ENCODE measurements at regions not wholly inside any gene's neighbourhood (a gene's known extent, or its start where the extent isn't known, plus 50 kb on each side); places are given as distances from the start of the nearest gene placed in this dataset.
"Not testable (repeated sequence)": the region's sequence is repeated elsewhere in the genome, so short reads cannot be mapped to it uniquely, and the experiment has no call there.

- TF ChIP-seq CTCF (IDR thresholded peaks at IDR 0.05) = no peak
- DNase-seq (no peak), ATAC-seq (no peak)
- Histone ChIP-seq H3K27ac (no peak overlapping the region), H3K9me3 (no peaks in the 10 kb centered on the region), H3K4me1 (peaks cover 0 to 6% (median 0%) of the 10 kb centered on the region in 9 donors), H3K27me3 (no peaks in the 10 kb centered on the region), H3K4me3 (no peak overlapping the region), H3K36me3 (no peaks in the 10 kb centered on the region)
- WGBS, 2 donors = 91 to 100% methylated on average over 1 of the region's 1 CpG
- intact Hi-C loops (cut with DNase I) = no loop called here
Observed at GRCh38 chr3:33941804-33942203, 143.4 kb downstream of the PDCD6IP start.

- no peak overlapping the region for H3K27ac ChIP-seq
- no peaks in the 10 kb centered on the region for H3K36me3 ChIP-seq
- DNase-seq (no peak), ATAC-seq (no peak)
- peaks cover 0 to 6% (median 0%) of the 10 kb centered on the region in 9 donors for H3K4me1 ChIP-seq
- intact Hi-C loops (cut with DNase I) = no loop called here
- H3K27me3 ChIP-seq = no peaks in the 10 kb centered on the region
- H3K4me3 ChIP-seq = no peak overlapping the region
- no peaks in the 10 kb centered on the region for H3K9me3 ChIP-seq
- WGBS, 2 donors = 71 to 72% methylated on average over 4 of the region's 4 CpGs
- no peak for TF ChIP-seq CTCF (IDR thresholded peaks at IDR 0.05)
Observed at GRCh38 chr3:33942483-33943150, 144.2 kb downstream of the PDCD6IP start.

- Histone ChIP-seq H3K4me3 (no peak overlapping the region), H3K27me3 (no peaks in the 10 kb centered on the region), H3K4me1 (peaks cover 0 to 6% (median 0%) of the 10 kb centered on the region in 9 donors), H3K36me3 (no peaks in the 10 kb centered on the region), H3K27ac (no peak overlapping the region), H3K9me3 (no peaks in the 10 kb centered on the region)
- no peak for TF ChIP-seq CTCF (IDR thresholded peaks at IDR 0.05)
- intact Hi-C loops (cut with DNase I) = no loop called here
- no peak for DNase-seq
- no peak for ATAC-seq
Observed at GRCh38 chr3:33943277-33943676, 144.8 kb downstream of the PDCD6IP start.

GRCh38 chr3:33946612-33947011 lies 148.2 kb downstream of the PDCD6IP start:
- H3K4me1 ChIP-seq; intact Hi-C loops (cut with DNase I); H3K27ac ChIP-seq; H3K4me3 ChIP-seq; H3K36me3 ChIP-seq; DNase-seq; H3K9me3 ChIP-seq; H3K27me3 ChIP-seq; ATAC-seq: not testable (repeated sequence)

All from heart right ventricle (tissue), 16 donors.